A673 (cell line): ENCODE measurements at regions not wholly inside any gene's neighbourhood (a gene's known extent, or its start where the extent isn't known, plus 50 kb on each side); places are given as distances from the start of the nearest gene placed in this dataset.

ENCODE experiments used
- BruUV-seq: library from RNA; stranded (reverse); fragments of 400-500 nt; replicated peaks from 2 replicates; lab custom pipeline; 2021; lab: Mats Ljungman, UMichigan
- CTCF ChIA-PET: fragments of 300-600 bp; sonication (Branson Sonifier 250); formaldehyde crosslinking; loops from one replicate; lab custom pipeline; 2022; ENCODE audit warnings: antibody characterized with exemption; lab: Charles Lee
- POLR2A ChIA-PET: fragments of 300-600 bp; sonication (Branson Sonifier 250); formaldehyde crosslinking; loops from one replicate; lab custom pipeline; 2022; ENCODE audit warnings: antibody characterized with exemption; ENCODE audit not compliant: low non-redundant PET; lab: Charles Lee
- DNase-seq: peaks from one replicate; pipeline ENCODE4 v3.0.0-alpha.2; 2015; ENCODE audit warnings: low spot score
- H3K27ac ChIP-seq: fragments of 200-600 bp; sonication (generic); 2 replicates; pipeline ENCODE4 v1.5.1; 2016; ENCODE audit warnings: mixed run types, low read depth, mild to moderate bottlenecking, mixed read lengths, antibody characterized with exemption, low read length; ENCODE audit not compliant: poor library complexity, severe bottlenecking
- H3K27me3 ChIP-seq: fragments of 200-600 bp; sonication (generic); replicated peaks from 2 replicates; pipeline ENCODE4 v1.6.1; 2017; ENCODE audit warnings: mixed run types, low read depth, mild to moderate bottlenecking, mixed read lengths, antibody characterized with exemption, low read length; ENCODE audit not compliant: insufficient read depth, poor library complexity
- H3K36me3 ChIP-seq: fragments of 200-600 bp; sonication (generic); 2 replicates; pipeline ENCODE4 v1.6.1; 2016; ENCODE audit warnings: mixed run types, mild to moderate bottlenecking, mixed read lengths, antibody characterized with exemption, low read length; ENCODE audit not compliant: insufficient read depth, poor library complexity, severe bottlenecking
- H3K4me1 ChIP-seq: fragments of 200-600 bp; sonication (generic); 2 replicates; pipeline ENCODE4 v1.6.1; 2017; ENCODE audit warnings: mixed run types, mild to moderate bottlenecking, mixed read lengths, antibody characterized with exemption, low read length; ENCODE audit not compliant: insufficient read depth, poor library complexity, severe bottlenecking
- H3K4me3 ChIP-seq: fragments of 200-600 bp; sonication (generic); 2 replicates; pipeline ENCODE4 v1.5.1; 2016; ENCODE audit warnings: low read depth, mixed run types, mild to moderate bottlenecking, mixed read lengths, low read length; ENCODE audit not compliant: poor library complexity, severe bottlenecking
- H3K9me3 ChIP-seq: fragments of 200-600 bp; sonication (generic); 2 replicates; pipeline ENCODE4 v1.6.1; 2016; ENCODE audit warnings: mixed run types, low read depth, mild to moderate bottlenecking, mixed read lengths, antibody characterized with exemption, low read length; ENCODE audit not compliant: poor library complexity, severe bottlenecking
- EZH2 ChIP-seq: fragments of 200-600 bp; sonication (generic); IDR thresholded peaks from 2 replicates; pipeline ENCODE4 v1.6.1; 2017; ENCODE audit warnings: borderline replicate concordance, low read depth, mild to moderate bottlenecking, mixed read lengths, antibody characterized with exemption, low read length; ENCODE audit not compliant: poor library complexity, severe bottlenecking
- intact Hi-C: fragments of 100-400 bp; cut with micrococcal nuclease; formaldehyde crosslinking; loops from one replicate; pipeline ENCODE4 v1.10.0; 2022; ENCODE audit not compliant: unreplicated experiment
- TF ChIP-seq, protein P1 (sequence below): fragments of 300-800, 200-600 bp; sonication (generic); conservative IDR thresholded peaks from 2 replicates; pipeline ENCODE4 v1.5.1; 2017; ENCODE audit warnings: low read depth, mild to moderate bottlenecking, antibody characterized with exemption, low read length, moderate library complexity, mixed read lengths

- CTCF ChIA-PET: no interaction called here
- H3K27ac ChIP-seq: no peak overlapping the region
- H3K36me3 ChIP-seq: no peaks in the 10 kb centered on the region
- intact Hi-C loops: no loop called here
- peaks cover 7% of the 10 kb centered on the region for H3K4me1 ChIP-seq
- DNase-seq: no peak
- no peak overlapping the region for H3K4me3 ChIP-seq
- no TSS peak for BruUV-seq
- no peak for TF ChIP-seq EZH2
- TF ChIP-seq, protein P1, sequence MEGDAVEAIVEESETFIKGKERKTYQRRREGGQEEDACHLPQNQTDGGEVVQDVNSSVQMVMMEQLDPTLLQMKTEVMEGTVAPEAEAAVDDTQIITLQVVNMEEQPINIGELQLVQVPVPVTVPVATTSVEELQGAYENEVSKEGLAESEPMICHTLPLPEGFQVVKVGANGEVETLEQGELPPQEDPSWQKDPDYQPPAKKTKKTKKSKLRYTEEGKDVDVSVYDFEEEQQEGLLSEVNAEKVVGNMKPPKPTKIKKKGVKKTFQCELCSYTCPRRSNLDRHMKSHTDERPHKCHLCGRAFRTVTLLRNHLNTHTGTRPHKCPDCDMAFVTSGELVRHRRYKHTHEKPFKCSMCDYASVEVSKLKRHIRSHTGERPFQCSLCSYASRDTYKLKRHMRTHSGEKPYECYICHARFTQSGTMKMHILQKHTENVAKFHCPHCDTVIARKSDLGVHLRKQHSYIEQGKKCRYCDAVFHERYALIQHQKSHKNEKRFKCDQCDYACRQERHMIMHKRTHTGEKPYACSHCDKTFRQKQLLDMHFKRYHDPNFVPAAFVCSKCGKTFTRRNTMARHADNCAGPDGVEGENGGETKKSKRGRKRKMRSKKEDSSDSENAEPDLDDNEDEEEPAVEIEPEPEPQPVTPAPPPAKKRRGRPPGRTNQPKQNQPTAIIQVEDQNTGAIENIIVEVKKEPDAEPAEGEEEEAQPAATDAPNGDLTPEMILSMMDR: no peak
- no peaks in the 10 kb centered on the region for H3K27me3 ChIP-seq
- POLR2A ChIA-PET: no interaction called here
- peaks cover 3% of the 10 kb centered on the region for H3K9me3 ChIP-seq
Observed at GRCh38 chr4:158991534-158992155, 111.2 kb upstream of the RAPGEF2 start.

DNA sequence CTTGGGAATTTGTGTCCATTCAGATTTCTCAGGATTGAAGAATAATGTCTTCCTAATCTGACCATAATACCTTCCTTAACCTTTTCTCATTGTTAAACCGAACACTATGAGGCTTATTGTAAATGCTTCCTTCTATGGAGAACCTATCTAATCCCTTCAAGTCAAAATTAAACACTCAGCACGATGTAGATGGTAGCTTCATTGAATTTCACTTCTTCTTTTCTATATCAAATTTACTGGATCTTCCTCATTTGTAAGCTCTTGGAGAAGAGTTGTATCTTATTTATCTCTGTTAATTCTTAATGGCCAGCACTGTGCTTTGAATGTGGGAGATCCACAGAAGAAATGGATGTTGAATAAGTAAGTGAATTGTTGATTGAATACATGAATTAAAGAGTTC, 109.0 kb upstream of the RAPGEF2 start:
- H3K9me3 ChIP-seq: peaks cover 3% of the 10 kb centered on the region
- ChIA-PET POLR2A (no interaction called here), CTCF (no interaction called here)
- no peaks in the 10 kb centered on the region for H3K27me3 ChIP-seq
- no peak overlapping the region for H3K27ac ChIP-seq
- peaks cover 10% of the 10 kb centered on the region for H3K4me1 ChIP-seq
- H3K36me3 ChIP-seq: no peaks in the 10 kb centered on the region
- TF ChIP-seq, protein P1: no peak
- no peak for TF ChIP-seq EZH2
- no peak for DNase-seq
- no TSS peak for BruUV-seq
- intact Hi-C loops: no loop called here
- no peak overlapping the region for H3K4me3 ChIP-seq

DNA sequence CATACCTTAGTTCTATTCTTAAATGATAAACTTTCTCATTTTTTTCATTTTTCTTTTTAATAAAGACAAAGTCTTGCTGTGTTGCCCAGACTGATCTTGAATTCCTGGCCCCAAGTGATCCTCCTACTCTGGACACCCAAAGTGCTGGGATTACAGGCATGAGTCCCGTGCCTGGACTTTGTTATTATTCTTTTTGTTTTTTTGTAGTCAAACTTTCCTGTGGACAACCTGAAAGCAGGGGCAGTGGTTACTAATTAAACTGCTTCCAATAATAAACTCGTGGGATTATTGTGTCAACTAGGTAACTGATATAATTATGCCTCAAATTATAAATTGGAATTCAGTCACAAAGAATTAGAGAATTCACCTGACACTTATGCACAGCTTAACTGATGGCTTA, 107.8 kb upstream of the RAPGEF2 start:
- ChIA-PET CTCF (interaction anchor here (0.6 kb wide), 1 partner anchor 80 kb away, joined by 6 read pairs; no protein-coding TSS in a partner anchor), POLR2A (no interaction called here)
- peaks cover 10% of the 10 kb centered on the region for H3K4me1 ChIP-seq
- no peaks in the 10 kb centered on the region for H3K9me3 ChIP-seq
- H3K36me3 ChIP-seq: no peaks in the 10 kb centered on the region
- no peaks in the 10 kb centered on the region for H3K27me3 ChIP-seq
- BruUV-seq: no TSS peak
- TF ChIP-seq EZH2: no peak
- no peak for DNase-seq
- no peak overlapping the region for H3K4me3 ChIP-seq
- intact Hi-C loops: loop anchor here (5.0 kb wide), 1 partner anchor 182 kb away; no protein-coding TSS in a partner anchor
- H3K27ac ChIP-seq: no peak overlapping the region

DNA sequence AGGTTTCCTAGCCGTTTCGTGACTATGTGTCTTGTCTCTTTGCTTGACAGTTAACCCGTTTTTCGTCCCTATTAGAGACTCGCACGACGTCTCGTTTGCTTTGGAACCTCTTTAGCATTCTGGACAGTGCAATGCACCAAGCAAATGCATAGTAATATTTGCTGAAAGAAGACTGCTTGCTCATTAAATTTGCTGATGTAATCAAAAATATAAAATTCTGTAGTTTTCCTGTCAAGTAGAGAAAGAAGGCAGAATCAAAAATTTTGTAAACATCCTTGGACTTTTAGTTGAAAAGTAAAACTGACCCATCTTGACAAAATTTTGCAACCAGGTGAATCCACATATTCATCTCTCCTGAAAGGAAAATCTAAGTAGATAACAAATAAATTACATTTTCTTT, 106.9 kb upstream of the RAPGEF2 start:
- BruUV-seq: no TSS peak
- H3K9me3 ChIP-seq: no peaks in the 10 kb centered on the region
- TF ChIP-seq EZH2: no peak
- TF ChIP-seq, protein P1: no peak
- CTCF ChIA-PET: no interaction called here
- H3K36me3 ChIP-seq: no peaks in the 10 kb centered on the region
- H3K27ac ChIP-seq: no peak overlapping the region
- POLR2A ChIA-PET: no interaction called here
- H3K4me3 ChIP-seq: no peak overlapping the region
- H3K27me3 ChIP-seq: no peaks in the 10 kb centered on the region
- intact Hi-C loops: loop anchor here (5.0 kb wide), 1 partner anchor 181 kb away; no protein-coding TSS in a partner anchor
- peaks cover 10% of the 10 kb centered on the region for H3K4me1 ChIP-seq
- no peak for DNase-seq
